ENCODE measurements at regions not wholly inside any gene's neighbourhood (a gene's known extent, or its start where the extent isn't known, plus 50 kb on each side); places are given as distances from the start of the nearest gene placed in this dataset.

DNA sequence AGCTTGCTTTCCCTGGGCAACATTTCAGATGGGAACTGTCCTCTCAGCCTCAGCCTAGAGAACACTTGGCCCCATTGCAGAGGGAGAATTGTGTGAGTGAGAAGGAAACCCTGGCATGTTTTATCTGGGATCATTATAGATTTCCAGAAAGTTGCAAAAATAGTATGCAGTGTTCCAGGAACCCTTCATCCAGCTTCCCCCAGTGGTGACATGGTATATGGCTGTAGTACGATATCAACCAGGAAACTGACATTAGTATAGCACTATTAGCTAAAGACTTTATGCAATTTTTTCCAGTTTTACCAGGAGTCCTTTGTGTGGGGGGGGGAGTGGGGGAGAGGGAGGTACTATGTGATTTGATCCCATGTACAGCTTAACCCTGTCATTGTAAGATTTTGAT lies 166.2 kb upstream of the KBTBD8 start:
- Histone ChIP-seq H3K4me1 (ENCODE audit: control insufficient read depth in 4 of 4, insufficient read depth in 4 of 4, low read length in 3 of 4) (peaks cover 0 to 8% (median 4%) of the 10 kb centered on the region in 4 donors), H3K4me3 (ENCODE audit: low read depth in 1 of 3, low read length in 3 of 3) (no peak overlapping the region), H3K36me3 (ENCODE audit: control insufficient read depth in 4 of 4, insufficient read depth in 3 of 4, low read depth in 1 of 4, low read length in 3 of 4) (no peaks in the 10 kb centered on the region), H3K9ac (ENCODE audit: low read depth in 1 of 2, low read length in 2 of 2) (no peak overlapping the region), H3K27ac (ENCODE audit: low read depth in 1 of 2, low read length in 2 of 2) (no peak overlapping the region), H3K9me3 (ENCODE audit: control insufficient read depth in 4 of 4, low read length in 3 of 4) (no peaks in the 10 kb centered on the region), H3K27me3 (ENCODE audit: control insufficient read depth in 4 of 4, insufficient read depth in 4 of 4, low read length in 3 of 4) (no peaks in the 10 kb centered on the region)
- no peak for DNase-seq (ENCODE audit: low spot score)
- WGBS: 94% methylated on average over 1 of the region's 1 CpG
- TF ChIP-seq CTCF (IDR thresholded peaks at IDR 0.05; ENCODE audit: low read depth, low read length, missing input control) (no peak), MAX (IDR thresholded peaks at IDR 0.05) (no peak), HNF4G (IDR thresholded peaks at IDR 0.05) (no peak), TAF1 (conservative IDR thresholded peaks at IDR 0.05) (no peak), FOXA2 (IDR thresholded peaks at IDR 0.05) (no peak), HNF4A (conservative IDR thresholded peaks at IDR 0.05) (no peak), RXRA (IDR thresholded peaks at IDR 0.05) (no peak), JUND (IDR thresholded peaks at IDR 0.05) (no peak), REST (IDR thresholded peaks at IDR 0.05) (no peak), ZBTB33 (IDR thresholded peaks at IDR 0.05) (no peak), RAD21 (IDR thresholded peaks at IDR 0.05) (no peak), FOXA1 (IDR thresholded peaks at IDR 0.05) (no peak), YY1 (IDR thresholded peaks at IDR 0.05) (no peak), GABPA (IDR thresholded peaks at IDR 0.05 in 1 of 2, conservative IDR thresholded peaks at IDR 0.05 in 1 of 2) (no peak), EGR1 (IDR thresholded peaks at IDR 0.05; ENCODE audit: low read depth in 2 of 2) (no peak), SP1 (IDR thresholded peaks at IDR 0.05) (no peak)
- TF ChIP-seq, protein P1, sequence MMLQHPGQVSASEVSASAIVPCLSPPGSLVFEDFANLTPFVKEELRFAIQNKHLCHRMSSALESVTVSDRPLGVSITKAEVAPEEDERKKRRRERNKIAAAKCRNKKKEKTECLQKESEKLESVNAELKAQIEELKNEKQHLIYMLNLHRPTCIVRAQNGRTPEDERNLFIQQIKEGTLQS (IDR thresholded peaks at IDR 0.05): no peak

All from liver (tissue), 8 donors.